ENCODE measurements at regions not wholly inside any gene's neighbourhood (a gene's known extent, or its start where the extent isn't known, plus 50 kb on each side); places are given as distances from the start of the nearest gene placed in this dataset.

- H3K4me1 ChIP-seq (ENCODE audit: insufficient read depth, low read length) = no peaks in the 10 kb centered on the region
- in situ Hi-C loops (cut with HindIII; ENCODE audit: extremely low pct_ligation_motif_present, low pct_unique_long_range_greater_than_20kb) (no loop called here), intact Hi-C loops (cut with micrococcal nuclease; ENCODE audit: unreplicated experiment) (loop anchor here (1.0 kb wide), 1 partner anchor 94 kb away; no protein-coding TSS in a partner anchor)
- CTCF ChIA-PET (ENCODE audit: low intra/inter-chr PET ratio, low total read pairs) = no interaction called here
- no peak overlapping the region for H3K4me2 ChIP-seq (ENCODE audit: low read depth, low read length)
- POLR2A ChIA-PET = no interaction called here
- TF ChIP-seq HDAC6 (IDR thresholded peaks at IDR 0.05; ENCODE audit: low read depth, low read length) = no peak
- TF ChIP-seq ZNF337 (CRISPR knock-in tag; IDR thresholded peaks at IDR 0.05; ENCODE audit: borderline replicate concordance, low read depth) = no peak
- TF ChIP-seq SRSF1 (optimal IDR thresholded peaks at IDR 0.05; ENCODE audit: low read depth, low read length) = no peak
- TF ChIP-seq MAFF (IDR thresholded peaks at IDR 0.05; ENCODE audit: low read depth, low read length) = peak; percentile 69
- peak; percentile 24 to 86 for TF ChIP-seq MAFK (conservative IDR thresholded peaks at IDR 0.05 in 1 of 2, IDR thresholded peaks at IDR 0.05 in 1 of 2; ENCODE audit: low read length in 2 of 2)
- no peak for TF ChIP-seq PCBP2 (optimal IDR thresholded peaks at IDR 0.05; ENCODE audit: low read depth, low read length, poor library complexity, severe bottlenecking)
- TF ChIP-seq POGK (CRISPR knock-in tag; conservative IDR thresholded peaks at IDR 0.05) = no peak
- H4K20me1 ChIP-seq (ENCODE audit: insufficient read depth, low read length) = no peaks in the 10 kb centered on the region
- no peaks in the 10 kb centered on the region for H3K9me3 ChIP-seq (ENCODE audit: low read length)
- no peak for FAIRE-seq
- no peaks in the 10 kb centered on the region for H3K79me2 ChIP-seq (ENCODE audit: insufficient read depth, low read length)
- no peaks in the 10 kb centered on the region for H3K36me3 ChIP-seq (replicated peaks in 1 of 2; ENCODE audit: control insufficient read depth in 1 of 2, insufficient read depth in 2 of 2, low read length in 2 of 2)
- no peaks in the 10 kb centered on the region for H3K27me3 ChIP-seq (ENCODE audit: control insufficient read depth in 1 of 2, insufficient read depth in 2 of 2, low read length in 2 of 2)
- H3K27ac ChIP-seq (ENCODE audit: extremely low read length, insufficient read depth, low read length) = no peak overlapping the region
- BruUV-seq (replicated peaks) = no TSS peak
- 1% methylated on average over 3 of the region's 3 CpGs for WGBS (ENCODE audit: low lambda C conversion rate)
- no peak for ATAC-seq
- H3K9ac ChIP-seq (ENCODE audit: insufficient read depth, low read depth, low read length) = no peak overlapping the region
- H2AFZ ChIP-seq (ENCODE audit: low read length) = no peak overlapping the region
- no peak overlapping the region for H3K4me3 ChIP-seq (replicated peaks in 1 of 3; ENCODE audit: insufficient read depth in 1 of 3, low read depth in 2 of 3, low read length in 3 of 3)
- no peak for DNase-seq (ENCODE audit: low spot score)
These were observed 942.7 kb upstream of the NDST4 start for GRCh38 chr4:116055857-116056827.

Data from HepG2 (cell line).